Osteocyte (in vitro differentiated cells): ENCODE measurements at regions not wholly inside any gene's neighbourhood (a gene's known extent, or its start where the extent isn't known, plus 50 kb on each side); places are given as distances from the start of the nearest gene placed in this dataset.
A peak's percentile ranks its signal among the peaks of the same experiment; 100 is the strongest.

Source experiments
- DNase-seq: peaks from one replicate; pipeline ENCODE4 v3.0.0; 2021; ENCODE audit warnings: mixed read lengths; ENCODE audit not compliant: unreplicated experiment; ENCODE audit errors: extremely low spot score
- H3K27ac Mint-ChIP-seq: one replicate; pipeline ENCODE4 v1.8.0; 2021; ENCODE audit warnings: mild to moderate bottlenecking, mixed read lengths; ENCODE audit not compliant: unreplicated experiment
- H3K27me3 Mint-ChIP-seq: one replicate; pipeline ENCODE4 v1.8.0; 2021; ENCODE audit warnings: mixed read lengths; ENCODE audit not compliant: unreplicated experiment
- H3K36me3 Mint-ChIP-seq: one replicate; pipeline ENCODE4 v1.8.0; 2021; ENCODE audit warnings: mixed read lengths; ENCODE audit not compliant: unreplicated experiment
- H3K4me1 Mint-ChIP-seq: one replicate; pipeline ENCODE4 v1.8.0; 2021; ENCODE audit warnings: mixed read lengths; ENCODE audit not compliant: unreplicated experiment
- H3K4me3 Mint-ChIP-seq: one replicate; pipeline ENCODE4 v1.8.0; 2021; ENCODE audit warnings: mild to moderate bottlenecking, moderate library complexity, mixed read lengths; ENCODE audit not compliant: unreplicated experiment
- H3K9me3 Mint-ChIP-seq: one replicate; pipeline ENCODE4 v1.8.0; 2021; ENCODE audit warnings: mixed read lengths; ENCODE audit not compliant: unreplicated experiment
- TF ChIP-seq, protein P1 (sequence below): fragments of 200-600 bp; sonication (generic); IDR thresholded peaks from 2 replicates; pipeline ENCODE4 v1.5.0; 2021; ENCODE audit warnings: antibody characterized with exemption, mild to moderate bottlenecking, moderate library complexity

DNA sequence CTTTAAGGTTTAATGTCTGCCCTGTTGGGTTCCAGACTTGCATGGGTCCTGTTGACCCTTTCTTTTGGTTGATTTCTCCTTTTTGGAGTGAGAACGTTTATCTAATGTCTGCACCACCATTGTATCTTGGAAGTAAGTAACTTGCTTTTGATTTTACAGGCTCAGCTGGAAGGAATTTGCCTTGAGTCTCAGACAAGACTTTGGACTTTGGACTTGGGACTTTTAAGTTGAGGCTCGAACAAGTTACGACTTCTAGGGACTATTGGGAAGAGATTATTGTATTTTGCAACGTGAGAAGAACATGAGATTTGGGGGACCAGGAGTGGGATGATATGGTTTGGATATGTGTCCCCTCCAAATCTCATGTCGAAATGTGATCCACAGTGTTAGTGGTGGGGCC lies 267.7 kb downstream of the GLI2 start:
- TF ChIP-seq, protein P1, sequence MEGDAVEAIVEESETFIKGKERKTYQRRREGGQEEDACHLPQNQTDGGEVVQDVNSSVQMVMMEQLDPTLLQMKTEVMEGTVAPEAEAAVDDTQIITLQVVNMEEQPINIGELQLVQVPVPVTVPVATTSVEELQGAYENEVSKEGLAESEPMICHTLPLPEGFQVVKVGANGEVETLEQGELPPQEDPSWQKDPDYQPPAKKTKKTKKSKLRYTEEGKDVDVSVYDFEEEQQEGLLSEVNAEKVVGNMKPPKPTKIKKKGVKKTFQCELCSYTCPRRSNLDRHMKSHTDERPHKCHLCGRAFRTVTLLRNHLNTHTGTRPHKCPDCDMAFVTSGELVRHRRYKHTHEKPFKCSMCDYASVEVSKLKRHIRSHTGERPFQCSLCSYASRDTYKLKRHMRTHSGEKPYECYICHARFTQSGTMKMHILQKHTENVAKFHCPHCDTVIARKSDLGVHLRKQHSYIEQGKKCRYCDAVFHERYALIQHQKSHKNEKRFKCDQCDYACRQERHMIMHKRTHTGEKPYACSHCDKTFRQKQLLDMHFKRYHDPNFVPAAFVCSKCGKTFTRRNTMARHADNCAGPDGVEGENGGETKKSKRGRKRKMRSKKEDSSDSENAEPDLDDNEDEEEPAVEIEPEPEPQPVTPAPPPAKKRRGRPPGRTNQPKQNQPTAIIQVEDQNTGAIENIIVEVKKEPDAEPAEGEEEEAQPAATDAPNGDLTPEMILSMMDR, result no peak
- H3K27me3 Mint-ChIP-seq, result peaks cover 3% of the 10 kb centered on the region

DNA sequence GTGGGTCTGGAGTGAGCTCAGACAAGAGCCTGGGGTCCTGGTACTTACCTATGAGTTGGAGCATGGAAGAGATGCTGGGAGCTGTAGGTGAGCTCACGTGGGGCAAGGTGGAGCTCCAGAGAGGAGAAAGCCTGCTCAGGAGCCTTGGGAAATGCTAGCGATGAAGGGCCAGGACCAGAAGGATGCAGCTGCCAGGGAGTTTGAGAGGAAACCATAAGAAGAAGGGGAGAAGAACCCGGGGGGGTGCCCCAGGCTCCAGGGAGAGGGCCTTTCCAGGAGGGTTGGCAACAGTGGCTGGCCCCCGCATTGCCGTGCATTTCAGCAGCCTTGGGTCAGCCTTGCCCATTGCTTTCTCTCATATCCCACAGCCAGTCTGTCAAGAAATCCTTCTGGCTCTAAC lies 268.7 kb downstream of the GLI2 start:
- Mint-ChIP-seq H3K27ac (no peak overlapping the region), H3K27me3 (peaks cover 7% of the 10 kb centered on the region), H3K36me3 (peaks cover 2% of the 10 kb centered on the region), H3K9me3 (no peaks in the 10 kb centered on the region), H3K4me1 (no peaks in the 10 kb centered on the region), H3K4me3 (no peak overlapping the region)
- TF ChIP-seq, protein P1, result no peak
- peak; percentile 77 for DNase-seq

More for the DNA sequence above, 267.7 kb downstream of the GLI2 start:
- H3K36me3 Mint-ChIP-seq, result no peaks in the 10 kb centered on the region
- H3K9me3 Mint-ChIP-seq, result no peaks in the 10 kb centered on the region
- no peak overlapping the region for H3K4me3 Mint-ChIP-seq
- DNase-seq, result no peak
- H3K27ac Mint-ChIP-seq, result no peak overlapping the region
- peaks cover 8% of the 10 kb centered on the region for H3K4me1 Mint-ChIP-seq

DNA sequence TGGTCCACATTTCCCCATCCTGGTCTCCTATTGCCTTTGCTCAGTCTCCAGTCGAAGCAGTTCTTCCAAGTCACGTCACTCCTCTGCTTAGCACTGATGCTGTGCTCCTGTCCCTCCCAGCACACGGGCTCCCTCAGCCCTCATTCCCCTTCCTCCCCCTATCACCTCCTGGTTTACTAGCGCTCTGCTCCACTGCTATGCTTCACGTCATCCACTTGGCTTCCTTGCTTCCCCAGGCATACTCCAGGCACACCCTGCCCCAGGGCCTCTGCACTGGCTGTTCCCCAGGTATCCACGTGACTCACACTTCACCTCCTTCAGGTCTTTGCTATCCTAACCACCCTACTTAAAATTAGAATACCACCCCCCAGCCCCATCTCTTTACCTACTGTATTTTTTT lies 269.3 kb downstream of the GLI2 start:
- H3K9me3 Mint-ChIP-seq, result no peaks in the 10 kb centered on the region
- no peaks in the 10 kb centered on the region for H3K4me1 Mint-ChIP-seq
- peaks cover 2% of the 10 kb centered on the region for H3K36me3 Mint-ChIP-seq
- H3K27ac Mint-ChIP-seq, result no peak overlapping the region
- TF ChIP-seq, protein P1, result no peak
- peak; percentile 73 for DNase-seq
- peaks cover 11% of the 10 kb centered on the region for H3K27me3 Mint-ChIP-seq
- H3K4me3 Mint-ChIP-seq, result no peak overlapping the region

DNA sequence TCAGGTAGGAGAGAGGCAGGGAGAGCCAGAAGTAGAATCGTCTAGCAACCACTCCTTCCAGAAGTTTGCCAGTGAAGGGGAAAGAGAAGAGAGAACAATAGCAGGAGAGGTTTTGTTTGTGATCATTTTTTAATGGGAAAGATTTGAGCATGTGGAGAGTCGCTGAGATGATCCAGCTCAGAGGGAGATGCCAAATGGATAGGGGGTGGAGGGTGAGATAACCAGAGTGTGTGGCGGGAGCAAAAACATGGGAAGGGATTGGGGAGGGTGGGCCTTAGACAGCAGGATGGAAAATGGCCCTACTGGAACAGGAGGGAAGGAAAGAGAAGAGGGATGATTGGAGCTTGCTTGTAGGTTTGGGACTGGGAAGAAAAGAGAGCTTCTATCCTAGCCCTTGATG lies 269.8 kb downstream of the GLI2 start:
- Mint-ChIP-seq H3K9me3 (peaks cover 5% of the 10 kb centered on the region), H3K27me3 (peaks cover 13% of the 10 kb centered on the region), H3K36me3 (peaks cover 2% of the 10 kb centered on the region), H3K4me3 (no peak overlapping the region), H3K27ac (no peak overlapping the region), H3K4me1 (no peaks in the 10 kb centered on the region)
- DNase-seq, result no peak
- TF ChIP-seq, protein P1, result no peak

- H3K27me3 Mint-ChIP-seq, result peaks cover 22% of the 10 kb centered on the region
- no peaks in the 10 kb centered on the region for H3K4me1 Mint-ChIP-seq
These were observed 271.2 kb downstream of the GLI2 start for GRCh38 chr2:121006743-121007489.

More at GRCh38 chr2:121006743-121007489, 271.2 kb downstream of the GLI2 start:
- Mint-ChIP-seq H3K4me3 (no peak overlapping the region), H3K36me3 (peaks cover 8% of the 10 kb centered on the region), H3K27ac (no peak overlapping the region), H3K9me3 (peaks cover 16% of the 10 kb centered on the region)
- TF ChIP-seq, protein P1, result no peak
- DNase-seq, result no peak
